IMR-90 (cell line): ENCODE measurements at regions not wholly inside any gene's neighbourhood (a gene's known extent, or its start where the extent isn't known, plus 50 kb on each side); places are given as distances from the start of the nearest gene placed in this dataset.

Experiments used
- ATAC-seq: fragments of 200-7000 bp; cut with Tn5 transposase; 2 replicates; pipeline ENCODE4 v1.9.1; 2020; ENCODE audit warnings: low read depth, mild to moderate bottlenecking, moderate library complexity
- BruUV-seq: library from RNA; stranded (reverse); fragments of 400-500 nt; replicated peaks from 2 replicates; lab custom pipeline; 2021; lab: Mats Ljungman, UMichigan
- CTCF ChIA-PET: fragments of 300-600 bp; formaldehyde crosslinking; extraction: SDS; loops from one replicate; lab custom pipeline; 2021; ENCODE audit warnings: antibody characterized with exemption; lab: Yijun Ruan, JAX
- POLR2A ChIA-PET: fragments of 300-600 bp; sonication (Branson Sonifier 250); formaldehyde crosslinking; loops from one replicate; lab custom pipeline; 2022; ENCODE audit warnings: antibody characterized with exemption; ENCODE audit not compliant: unreplicated experiment; lab: Charles Lee
- DNase-seq: peaks from one replicate; pipeline ENCODE4 v3.0.0; 2013
- H2AFZ ChIP-seq: replicated peaks from 2 replicates; pipeline ENCODE3; 2013; ENCODE audit warnings: low read length, mild to moderate bottlenecking; ENCODE audit not compliant: poor library complexity
- H2AK5ac ChIP-seq: 2 replicates; pipeline ENCODE4 v1.6.1; 2013; ENCODE audit warnings: low read depth, low read length, inconsistent platforms
- H2AK9ac ChIP-seq: replicated peaks from 2 replicates; pipeline ENCODE3; 2013; ENCODE audit warnings: mild to moderate bottlenecking, low read depth, low read length, moderate library complexity; ENCODE audit not compliant: poor library complexity
- H2BK120ac ChIP-seq: 2 replicates; pipeline ENCODE4 v1.6.1; 2013; ENCODE audit warnings: low read depth, low read length, inconsistent platforms
- H2BK15ac ChIP-seq: 3 replicates; pipeline ENCODE4 v1.6.1; 2013; ENCODE audit warnings: low read depth, low read length, inconsistent platforms
- H2BK20ac ChIP-seq: 2 replicates; pipeline ENCODE4 v1.6.1; 2013; ENCODE audit warnings: low read depth, mild to moderate bottlenecking, inconsistent platforms, low read length, moderate library complexity
- H2BK5ac ChIP-seq: 2 replicates; pipeline ENCODE4 v1.6.1; 2013; ENCODE audit warnings: mild to moderate bottlenecking, low read depth, low read length, inconsistent platforms; ENCODE audit not compliant: poor library complexity, severe bottlenecking
- H3K14ac ChIP-seq: replicated peaks from 2 replicates; pipeline ENCODE4 v1.6.1; 2013; ENCODE audit warnings: low read depth, low read length, inconsistent platforms
- H3K18ac ChIP-seq: 2 replicates; pipeline ENCODE4 v1.6.1; 2013; ENCODE audit warnings: low read depth, low read length, control low read depth
- H3K23ac ChIP-seq: 2 replicates; pipeline ENCODE4 v1.6.1; 2013; ENCODE audit warnings: low read depth, low read length, inconsistent platforms
- H3K27ac ChIP-seq: 2 replicates; pipeline ENCODE4 v1.5.1; 2013; ENCODE audit warnings: mild to moderate bottlenecking, control low read depth, low read length; ENCODE audit not compliant: insufficient read depth
- H3K27me3 ChIP-seq: 2 replicates; pipeline ENCODE4 v1.6.1; 2013; ENCODE audit warnings: low read length; ENCODE audit not compliant: control insufficient read depth, insufficient read depth
- H3K36me3 ChIP-seq: 2 replicates; pipeline ENCODE4 v1.6.1; 2013; ENCODE audit warnings: low read length, mixed read lengths; ENCODE audit not compliant: control insufficient read depth, insufficient read depth
- H3K4ac ChIP-seq: 2 replicates; pipeline ENCODE4 v1.6.1; 2013; ENCODE audit warnings: low read depth, low read length, inconsistent platforms
- H3K4me1 ChIP-seq: 2 replicates; pipeline ENCODE4 v1.6.1; 2013; ENCODE audit warnings: low read length, mixed read lengths; ENCODE audit not compliant: control insufficient read depth, insufficient read depth
- H3K4me2 ChIP-seq: 2 replicates; pipeline ENCODE4 v1.6.1; 2013; ENCODE audit warnings: low read depth, mild to moderate bottlenecking, control low read depth, low read length, moderate library complexity
- H3K4me3 ChIP-seq: 2 replicates; pipeline ENCODE4 v1.5.1; 2013; ENCODE audit warnings: low read depth, mild to moderate bottlenecking, control low read depth, low read length, moderate library complexity; ENCODE audit not compliant: insufficient read depth
- H3K56ac ChIP-seq: 2 replicates; pipeline ENCODE4 v1.6.1; 2013; ENCODE audit warnings: low read length, inconsistent platforms; ENCODE audit not compliant: insufficient read depth; ENCODE audit errors: extremely low read depth
- H3K79me1 ChIP-seq, 2 experiments: 2 replicates each; pipeline ENCODE4 v1.6.1; 2013; ENCODE audit warnings: low read length in 2 of 2, inconsistent platforms in 1 of 2, low read depth in 1 of 2
- H3K9ac ChIP-seq: 2 replicates; pipeline ENCODE4 v1.6.1; 2013; ENCODE audit warnings: low read depth, low read length, control low read depth
- H3K9me1 ChIP-seq: 2 replicates; pipeline ENCODE4 v1.6.1; 2013; ENCODE audit warnings: low read length, inconsistent platforms; ENCODE audit not compliant: insufficient read depth
- H3K9me3 ChIP-seq: 2 replicates; pipeline ENCODE4 v1.6.1; 2013; ENCODE audit warnings: low read length; ENCODE audit not compliant: control insufficient read depth, insufficient read depth
- H4K20me1 ChIP-seq: 2 replicates; pipeline ENCODE4 v1.6.1; 2013; ENCODE audit warnings: low read length, inconsistent platforms; ENCODE audit not compliant: insufficient read depth
- H4K5ac ChIP-seq: 2 replicates; pipeline ENCODE4 v1.6.1; 2013; ENCODE audit warnings: mild to moderate bottlenecking, low read depth, low read length, control low read depth
- H4K8ac ChIP-seq, 2 experiments: 2 replicates each; pipeline ENCODE4 v1.6.1; 2013; ENCODE audit warnings: low read depth in 2 of 2, low read length in 2 of 2, control low read depth in 1 of 2, inconsistent platforms in 1 of 2
- H4K91ac ChIP-seq: 2 replicates; pipeline ENCODE4 v1.6.1; 2013; ENCODE audit warnings: low read depth, low read length, inconsistent platforms; ENCODE audit not compliant: insufficient read depth
- BHLHE40 ChIP-seq: fragments of 150-350 bp; IDR thresholded peaks from 2 replicates; pipeline ENCODE4 v1.6.1; 2016; ENCODE audit warnings: mild to moderate bottlenecking, low read depth, low read length
- CEBPB ChIP-seq: IDR thresholded peaks from 2 replicates; pipeline ENCODE4 v1.6.1; 2012; ENCODE audit warnings: low read depth, low read length, improper control_type of control experiment
- CHD1 ChIP-seq: IDR thresholded peaks from 2 replicates; pipeline ENCODE4 v1.6.1; 2012; ENCODE audit warnings: low read depth, low read length, improper control_type of control experiment
- CTCF ChIP-seq: conservative IDR thresholded peaks from 2 replicates; pipeline ENCODE4 v1.5.1; 2012; ENCODE audit warnings: mild to moderate bottlenecking, low read depth, low read length, improper control_type of control experiment
- ELK1 ChIP-seq: fragments of 150-350 bp; IDR thresholded peaks from 2 replicates; pipeline ENCODE4 v1.6.1; 2016; ENCODE audit warnings: low read depth, mild to moderate bottlenecking, low read length, moderate library complexity, borderline replicate concordance
- FOS ChIP-seq: fragments of 150-350 bp; IDR thresholded peaks from 2 replicates; pipeline ENCODE4 v1.6.1; 2016; ENCODE audit warnings: low read depth, low read length
- MAFK ChIP-seq: IDR thresholded peaks from 2 replicates; pipeline ENCODE4 v1.6.1; 2012; ENCODE audit warnings: low read depth, low read length, improper control_type of control experiment
- MAZ ChIP-seq: IDR thresholded peaks from 2 replicates; pipeline ENCODE4 v1.6.1; 2012; ENCODE audit warnings: low read depth, mild to moderate bottlenecking, low read length, improper control_type of control experiment, moderate library complexity, borderline replicate concordance
- MXI1 ChIP-seq: IDR thresholded peaks from 2 replicates; pipeline ENCODE4 v1.6.1; 2012; ENCODE audit warnings: low read depth, mild to moderate bottlenecking, low read length, moderate library complexity, borderline replicate concordance
- NFE2L2 ChIP-seq: fragments of 150-350 bp; IDR thresholded peaks from 2 replicates; pipeline ENCODE4 v1.6.1; 2016; ENCODE audit warnings: low read depth, mild to moderate bottlenecking, low read length
- POLR2A ChIP-seq: IDR thresholded peaks from 2 replicates; pipeline ENCODE4 v1.6.1; 2012; ENCODE audit warnings: mild to moderate bottlenecking, low read depth, low read length
- RAD21 ChIP-seq: IDR thresholded peaks from 2 replicates; pipeline ENCODE4 v1.6.1; 2012; ENCODE audit warnings: low read length, improper control_type of control experiment
- RCOR1 ChIP-seq: IDR thresholded peaks from 2 replicates; pipeline ENCODE4 v1.6.1; 2012; ENCODE audit warnings: mild to moderate bottlenecking, low read length, improper control_type of control experiment; ENCODE audit not compliant: insufficient replicate concordance
- RFX5 ChIP-seq: IDR thresholded peaks from 2 replicates; pipeline ENCODE4 v1.8.0; 2012; ENCODE audit warnings: low read depth, mild to moderate bottlenecking, low read length, moderate library complexity
- SMC3 ChIP-seq: fragments of 150-350 bp; IDR thresholded peaks from 2 replicates; pipeline ENCODE4 v1.6.1; 2016; ENCODE audit warnings: low read depth, mild to moderate bottlenecking, antibody characterized with exemption, low read length, moderate library complexity
- USF2 ChIP-seq: fragments of 150-350 bp; IDR thresholded peaks from 2 replicates; pipeline ENCODE4 v1.6.1; 2017; ENCODE audit warnings: mild to moderate bottlenecking, antibody characterized with exemption, low read length, low read depth
- WGBS, 2 experiments: methylation state at CpG; one replicate each; pipeline versions ENCODE4 v1.1.5 to v1.1.7; 2013; ENCODE audit warnings: missing lambda C conversion rate in 2 of 2; ENCODE audit not compliant: insufficient read length in 1 of 2; ENCODE audit errors: extremely low coverage in 2 of 2; 5-methylcytosine and 5-hydroxymethylcytosine counted together
- dilution Hi-C: fragments of 300-500 bp; cut with HindIII; formaldehyde crosslinking; loops from one replicate; pipeline ENCODE4 v1.14.3; 2018; ENCODE audit warnings: low sequenced_read_pairs; ENCODE audit not compliant: unreplicated experiment
- in situ Hi-C: fragments of 300-500 bp; cut with MboI; formaldehyde crosslinking; loops from 3 replicates; pipeline ENCODE4 v1.14.3; 2019; ENCODE audit warnings: low sequenced_read_pairs, inconsistent platforms, mixed read lengths
- intact Hi-C: fragments of 100-400 bp; cut with micrococcal nuclease; formaldehyde crosslinking; loops from 2 replicates; pipeline ENCODE4 v1.10.0; 2022

GRCh38 chr13:58081301-58081820 is 449.8 kb downstream of the PCDH17 start:
- no peaks in the 10 kb centered on the region for H3K36me3 ChIP-seq
- intact Hi-C loops = no loop called here
- no peaks in the 10 kb centered on the region for H3K9me3 ChIP-seq
- H2AFZ ChIP-seq = no peak overlapping the region
- H3K79me1 ChIP-seq = no peaks in the 10 kb centered on the region
- in situ Hi-C loops = no loop called here
- H4K8ac ChIP-seq = no peak overlapping the region
- H4K5ac ChIP-seq = no peak overlapping the region
- ChIA-PET CTCF (no interaction called here), POLR2A (no interaction called here)
- no peak overlapping the region for H2BK120ac ChIP-seq
- no peak overlapping the region for H2BK20ac ChIP-seq
- no peak overlapping the region for H3K4ac ChIP-seq
- no CpG with 5 or more reads among the region's 3 CpGs for WGBS, 2 experiments
- H3K9me1 ChIP-seq = no peaks in the 10 kb centered on the region
- H3K18ac ChIP-seq = no peak overlapping the region
- BruUV-seq = no TSS peak
- H3K23ac ChIP-seq = no peak overlapping the region
- no peak overlapping the region for H3K4me2 ChIP-seq
- H3K14ac ChIP-seq = no peak overlapping the region
- no peak overlapping the region for H3K27ac ChIP-seq
- H3K27me3 ChIP-seq = no peaks in the 10 kb centered on the region
- H4K20me1 ChIP-seq = no peaks in the 10 kb centered on the region
- TF ChIP-seq ELK1 (no peak), MXI1 (no peak), CTCF (no peak), NFE2L2 (no peak), MAFK (no peak), CHD1 (no peak), FOS (no peak), POLR2A (no peak), RFX5 (no peak), USF2 (no peak), BHLHE40 (no peak), RCOR1 (no peak), CEBPB (no peak), SMC3 (no peak), MAZ (no peak), RAD21 (no peak)
- ATAC-seq (no peak), DNase-seq (no peak)
- dilution Hi-C loops = no loop called here
- no peaks in the 10 kb centered on the region for H3K4me1 ChIP-seq
- H2BK15ac ChIP-seq = no peak overlapping the region
- H3K4me3 ChIP-seq = no peak overlapping the region
- no peak overlapping the region for H4K91ac ChIP-seq
- H2BK5ac ChIP-seq = no peak overlapping the region
- H2AK5ac ChIP-seq = no peak overlapping the region
- H2AK9ac ChIP-seq = no peak overlapping the region
- H3K56ac ChIP-seq = no peak overlapping the region
- H3K9ac ChIP-seq = no peak overlapping the region
